ENCODE measurements at regions not wholly inside any gene's neighbourhood (a gene's known extent, or its start where the extent isn't known, plus 50 kb on each side); places are given as distances from the start of the nearest gene placed in this dataset.

GRCh38 chr6:146990821-146991798 lies 213.1 kb upstream of the STXBP5 start:
- no peak for DNase-seq

DNA sequence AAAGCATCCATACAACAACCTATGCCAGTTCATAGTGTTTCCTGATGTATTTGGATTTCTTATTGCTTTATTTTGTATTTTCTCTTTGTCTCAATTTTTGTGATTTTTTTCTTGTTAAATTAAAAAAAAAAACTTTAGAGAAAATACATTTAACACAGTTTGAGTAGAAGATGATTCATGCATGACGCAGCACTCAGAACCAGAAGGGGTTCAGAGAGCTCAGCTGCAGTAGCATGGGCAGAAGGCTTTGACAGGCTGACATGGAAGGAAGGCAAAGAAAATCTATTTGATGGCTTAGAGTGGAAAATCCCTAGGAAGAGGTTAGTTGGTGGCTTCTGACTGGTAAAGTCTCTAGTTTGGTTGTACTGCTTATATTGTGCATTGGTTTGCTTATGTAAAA lies 207.2 kb upstream of the STXBP5 start:
- DNase-seq: no peak

DNA sequence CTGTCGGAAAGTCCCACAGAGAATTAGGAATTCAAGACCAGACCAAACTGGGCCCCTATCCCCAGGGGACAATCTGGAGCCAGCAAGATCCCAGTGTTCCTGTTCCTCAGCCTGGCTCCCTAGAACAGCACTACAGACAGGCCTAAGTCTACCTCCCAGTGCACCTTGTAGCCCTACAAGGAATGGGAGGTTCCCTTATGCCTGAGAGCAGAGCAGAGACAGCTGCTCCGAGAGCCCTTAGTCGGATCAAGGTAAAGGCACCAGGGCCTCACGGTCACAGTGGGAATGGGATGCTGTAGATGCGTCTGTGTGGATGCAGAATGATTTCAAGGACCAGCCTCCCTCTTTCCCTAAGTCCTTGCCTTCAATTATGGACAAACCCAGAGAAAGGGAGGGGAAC lies 204.5 kb upstream of the STXBP5 start:
- no peak for DNase-seq

- DNase-seq: no peak
Measured at GRCh38 chr6:147000545-147001488, 203.4 kb upstream of the STXBP5 start.

DNA sequence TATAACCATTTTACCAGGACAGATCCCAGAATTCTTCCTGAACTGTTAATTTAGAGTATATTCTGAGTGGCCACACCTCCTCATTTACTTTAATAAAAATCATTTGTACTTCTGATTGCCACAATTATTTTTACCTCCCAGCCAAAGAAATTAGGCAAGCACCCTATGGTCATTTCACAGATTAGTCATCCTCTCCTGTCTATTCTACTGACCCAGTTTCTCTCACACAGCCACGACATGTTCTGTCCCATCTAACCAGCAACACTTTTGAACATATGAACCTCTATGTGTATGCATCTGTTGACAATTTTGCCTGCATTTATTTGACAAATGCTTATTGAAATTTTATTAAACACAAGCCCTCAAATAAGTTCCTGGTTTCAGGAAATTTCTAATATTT lies 202.6 kb upstream of the STXBP5 start:
- no peak for DNase-seq

- no peak for DNase-seq
Measured at GRCh38 chr6:147003186-147003585, 201.0 kb upstream of the STXBP5 start.

DNA sequence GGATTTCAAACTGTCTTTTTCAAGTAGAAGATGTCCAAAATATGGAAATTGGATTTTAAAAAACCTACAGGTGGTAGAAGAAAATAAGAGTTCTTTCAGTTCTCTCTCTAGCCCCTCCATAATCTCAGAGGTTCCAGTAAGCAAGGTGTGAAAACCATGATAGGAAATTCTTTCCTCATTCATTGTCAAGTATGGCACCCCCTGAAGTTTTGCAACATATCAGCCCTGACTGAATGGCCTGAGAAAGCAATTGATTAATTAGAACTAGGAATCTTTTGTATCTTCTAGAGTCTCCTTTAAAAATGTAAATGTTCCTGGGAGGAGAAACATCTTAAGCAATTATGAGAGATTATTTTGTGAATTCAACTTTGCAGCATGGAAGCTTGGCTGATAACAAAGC lies 198.7 kb upstream of the STXBP5 start:
- DNase-seq: no peak

GRCh38 chr6:147007441-147007840 lies 196.8 kb upstream of the STXBP5 start:
- no peak for DNase-seq

DNA sequence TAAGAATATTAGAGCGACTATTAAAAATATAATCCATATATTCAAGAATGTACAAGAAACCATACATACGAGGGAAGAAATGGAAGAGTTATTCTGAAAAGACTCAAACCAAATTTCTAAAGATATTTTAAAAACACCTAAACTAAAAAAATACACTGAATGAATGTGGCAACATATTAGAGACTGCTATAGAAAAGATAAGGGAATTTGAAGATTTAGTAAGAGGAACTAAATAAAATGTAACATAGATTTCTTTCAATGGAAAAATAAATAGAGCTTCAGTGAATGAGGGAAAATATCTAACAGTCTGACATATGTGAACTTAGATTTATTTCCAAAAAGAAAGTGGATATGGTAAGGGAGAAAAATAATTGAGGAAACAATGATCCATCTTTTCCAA lies 194.9 kb upstream of the STXBP5 start:
- DNase-seq: no peak

DNA sequence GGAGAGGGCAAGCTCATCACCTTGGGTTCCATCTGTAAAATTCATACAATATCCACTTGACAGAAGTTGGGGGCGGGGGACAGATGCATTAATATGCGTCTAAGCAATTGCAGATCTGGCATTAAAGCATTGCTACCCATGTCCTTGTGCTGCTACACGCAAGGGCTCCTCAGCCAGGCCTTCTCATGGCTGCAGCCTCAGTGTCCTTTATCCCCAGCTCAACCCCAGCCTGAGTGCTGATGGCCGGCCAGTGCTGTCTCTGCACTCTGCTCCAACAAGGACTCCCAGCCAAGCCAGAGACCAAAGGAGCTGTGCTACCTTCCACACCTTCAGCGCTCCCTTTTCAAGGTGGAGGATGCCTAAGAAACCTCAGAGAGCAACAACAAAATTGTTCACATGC lies 188.5 kb upstream of the STXBP5 start:
- no peak for DNase-seq

DNA sequence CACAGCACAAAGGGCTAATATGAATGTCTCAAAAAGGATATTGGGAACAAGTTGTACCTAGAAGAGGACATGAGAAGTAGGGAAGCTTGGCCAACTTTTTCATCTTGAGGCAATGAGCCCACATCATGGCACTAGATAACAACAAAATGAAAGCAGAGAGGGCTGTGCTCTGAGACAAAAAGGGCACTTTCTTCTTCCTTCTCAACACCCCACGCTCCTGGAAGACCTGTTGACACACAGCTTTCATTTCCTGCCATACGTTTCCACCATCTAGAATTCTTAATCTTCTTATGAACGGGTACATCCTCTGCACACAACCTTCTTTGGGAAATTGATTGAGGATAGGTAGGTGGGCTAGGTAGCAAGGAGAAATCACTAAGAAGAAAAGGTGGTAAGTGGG lies 187.8 kb upstream of the STXBP5 start:
- no peak for DNase-seq

DNA sequence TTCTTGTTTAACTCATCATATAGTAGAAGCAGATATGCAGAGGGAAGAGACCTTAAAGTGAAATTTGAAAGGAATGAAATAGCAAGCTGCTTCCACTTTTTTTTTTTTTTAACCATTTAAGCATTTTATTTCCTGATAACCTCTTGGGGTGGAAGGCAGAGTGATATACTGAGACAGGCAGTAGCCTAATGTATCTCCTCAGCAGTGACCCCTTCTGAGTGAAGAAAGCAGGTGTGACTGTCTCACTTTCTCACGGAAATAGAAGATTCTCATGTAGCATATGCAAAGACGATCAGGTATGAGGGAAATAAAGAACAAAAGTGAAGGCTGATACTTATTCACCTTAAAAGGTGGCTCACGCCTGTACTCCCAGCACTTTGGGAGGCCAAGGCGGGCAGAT lies 187.1 kb upstream of the STXBP5 start:
- no peak for DNase-seq

DNA sequence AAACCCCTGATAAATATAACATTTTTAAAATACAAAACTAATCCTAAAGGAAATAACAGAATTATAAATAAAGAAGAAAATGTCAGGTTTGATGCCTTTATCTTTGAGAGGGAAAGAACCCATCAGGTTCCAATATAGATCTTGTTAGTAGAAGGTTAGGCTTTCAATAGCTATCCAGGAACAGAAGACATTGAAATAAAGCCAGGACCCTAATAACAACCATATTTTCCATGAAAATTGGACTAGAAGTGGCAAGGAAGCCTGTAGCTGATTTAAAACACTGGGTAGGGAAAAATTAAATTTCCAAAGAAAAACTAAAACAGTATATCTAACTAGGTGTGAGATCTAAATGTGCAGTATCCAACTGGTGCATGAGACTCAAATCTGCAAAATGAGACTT lies 185.2 kb upstream of the STXBP5 start:
- no peak for DNase-seq

DNA sequence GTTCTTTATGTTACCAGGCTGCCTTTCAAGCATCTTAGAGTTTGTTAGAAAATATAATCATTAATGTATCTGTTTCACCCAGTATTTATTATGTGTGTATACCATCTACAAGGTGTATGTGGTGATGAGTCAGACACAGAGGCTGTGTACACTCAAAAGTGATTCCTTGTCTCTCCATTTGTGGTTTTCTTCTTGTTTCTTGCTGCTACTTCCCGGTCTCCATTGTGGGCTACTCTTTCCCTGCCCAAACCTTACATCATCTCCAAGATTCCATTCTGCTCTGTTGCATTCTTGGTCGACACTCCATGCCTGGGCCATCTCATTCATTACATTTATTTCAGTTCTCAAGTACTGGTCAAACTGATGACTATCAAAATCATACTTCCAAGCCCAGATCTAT lies 182.2 kb upstream of the STXBP5 start:
- DNase-seq: no peak

GRCh38 chr6:147023148-147023547 lies 181.1 kb upstream of the STXBP5 start:
- DNase-seq: no peak

DNA sequence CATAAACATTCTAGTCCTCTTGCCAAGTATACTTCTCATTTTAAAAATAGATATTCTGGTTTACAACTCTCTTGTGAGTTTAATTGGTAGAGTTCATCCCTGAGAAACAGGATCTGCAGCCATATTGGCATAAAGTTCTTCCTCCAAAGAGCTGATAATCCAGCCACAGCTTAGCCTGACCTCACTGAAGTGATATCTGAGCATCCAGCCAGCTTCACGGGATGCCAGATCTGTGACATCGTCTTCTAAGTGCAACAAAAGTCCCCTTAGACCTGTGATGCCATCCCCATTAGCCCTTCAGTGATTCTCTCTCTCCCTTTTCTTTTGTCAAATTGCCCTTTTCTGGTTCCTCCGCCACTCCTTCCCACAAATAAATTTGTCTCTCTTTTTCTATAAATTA lies 180.6 kb upstream of the STXBP5 start:
- no peak for DNase-seq

DNA sequence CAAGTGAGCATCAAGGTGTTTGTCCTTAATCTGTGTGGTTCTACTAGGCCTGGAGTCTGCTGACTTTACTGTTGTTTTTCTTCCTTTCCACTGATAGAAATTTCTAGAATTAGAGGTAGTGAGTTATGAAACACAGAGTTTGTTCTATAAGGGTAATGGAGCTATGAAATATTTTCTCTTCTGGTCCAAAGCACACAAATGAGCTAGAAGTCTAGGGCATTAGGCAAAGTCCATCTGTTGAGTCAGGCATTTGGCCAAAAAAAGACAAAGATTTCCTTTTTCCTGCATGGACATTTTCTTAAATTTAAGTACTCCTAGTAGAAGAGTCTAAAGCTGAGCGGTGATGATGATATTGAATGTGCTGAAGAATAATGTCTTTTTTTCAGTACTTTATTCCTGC lies 174.3 kb upstream of the STXBP5 start:
- no peak for DNase-seq

DNA sequence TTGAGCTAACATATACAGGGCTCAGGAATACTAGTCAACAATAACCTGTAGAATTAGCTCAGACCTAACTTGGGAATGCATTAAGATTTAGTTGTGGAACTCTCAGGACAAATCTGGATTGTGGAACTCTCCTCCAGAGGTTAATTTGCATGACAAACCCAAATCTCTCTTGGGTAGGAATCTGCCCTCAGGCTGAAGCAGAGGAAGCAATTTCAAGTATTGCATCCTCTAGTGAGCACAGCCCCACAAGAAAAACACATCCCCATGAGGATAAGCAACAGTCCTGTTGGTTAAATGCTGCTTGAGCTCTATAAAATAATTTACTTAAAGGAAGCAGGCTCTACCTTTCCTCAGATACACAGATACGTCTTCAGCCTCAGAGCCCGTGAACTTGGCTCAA lies 170.9 kb upstream of the STXBP5 start:
- no peak for DNase-seq

- DNase-seq: no peak
Measured at GRCh38 chr6:147035886-147036285, 168.3 kb upstream of the STXBP5 start.

- no peak for DNase-seq
Measured at GRCh38 chr6:147037881-147038280, 166.3 kb upstream of the STXBP5 start.

DNA sequence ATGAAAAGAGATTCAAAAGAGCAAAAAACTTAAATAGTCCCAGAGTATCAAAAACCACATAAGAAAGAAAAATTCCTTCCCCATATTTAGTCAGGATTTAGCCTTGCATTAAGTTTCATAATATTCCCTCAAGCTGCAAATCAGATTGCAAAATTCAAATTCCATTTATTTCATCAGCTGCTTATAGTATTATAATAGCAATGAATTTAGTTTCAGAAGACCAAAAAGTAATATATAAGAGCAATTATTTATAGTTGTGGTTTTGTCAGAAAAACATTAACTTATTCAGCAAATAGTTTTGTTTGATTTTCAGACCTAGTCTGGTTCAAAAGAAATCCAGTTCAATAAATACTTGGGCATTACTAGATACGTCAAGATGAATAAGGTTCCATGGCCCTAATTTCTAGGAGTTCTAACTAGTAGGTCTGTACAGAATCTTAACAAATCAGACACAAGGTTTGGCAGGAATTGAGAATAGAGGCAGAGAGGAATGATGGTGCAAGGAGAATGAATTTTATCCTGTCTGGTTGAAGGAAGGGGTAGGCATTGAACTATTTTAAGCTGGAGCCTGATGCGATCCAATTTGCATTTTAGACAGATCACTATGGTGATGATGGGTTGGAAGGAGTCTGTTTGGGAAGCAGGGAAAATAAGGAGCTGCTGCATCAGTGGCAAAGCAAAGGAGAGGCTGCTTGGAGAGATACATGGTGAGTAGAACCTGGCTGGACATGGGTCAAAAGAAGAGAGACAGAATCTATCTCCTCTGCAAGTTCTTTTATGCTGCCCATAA lies 163.9 kb upstream of the STXBP5 start:
- DNase-seq: no peak

GRCh38 chr6:147042679-147043078 lies 161.5 kb upstream of the STXBP5 start:
- DNase-seq: no peak

GRCh38 chr6:147043994-147044477 lies 160.2 kb upstream of the STXBP5 start:
- no peak for DNase-seq
